ENCODE measurements at regions not wholly inside any gene's neighbourhood (a gene's known extent, or its start where the extent isn't known, plus 50 kb on each side); places are given as distances from the start of the nearest gene placed in this dataset.

- no peaks in the 10 kb centered on the region for H3K4me1 ChIP-seq (ENCODE audit: insufficient read depth)
- no peak overlapping the region for H3K4me2 ChIP-seq
- no peaks in the 10 kb centered on the region for H3K27me3 ChIP-seq
- DNase-seq (ENCODE audit: low spot score): no peak
- H3K36me3 ChIP-seq (replicated peaks; ENCODE audit: insufficient read depth, low read depth): no peaks in the 10 kb centered on the region
- WGBS (ENCODE audit: low lambda C conversion rate, missing lambda C conversion rate): 67% methylated on average over 2 of the region's 2 CpGs
- H3K79me2 ChIP-seq: no peaks in the 10 kb centered on the region
- H3K9me2 ChIP-seq (replicated peaks; ENCODE audit: insufficient read depth): no peaks in the 10 kb centered on the region
- no peak overlapping the region for H2AFZ ChIP-seq
- no peaks in the 10 kb centered on the region for H4K20me1 ChIP-seq (ENCODE audit: insufficient read depth, poor library complexity, severe bottlenecking)
- no peak overlapping the region for H3K4me3 ChIP-seq
- no peaks in the 10 kb centered on the region for H3K9me3 ChIP-seq (ENCODE audit: low read depth)
- H3K27ac ChIP-seq: no peak overlapping the region
- no peak for TF ChIP-seq CTCF (IDR thresholded peaks at IDR 0.05; ENCODE audit: poor library complexity)
- no peak for TF ChIP-seq EZH2phosphoT487 (IDR thresholded peaks at IDR 0.05; ENCODE audit: low read depth, severe bottlenecking, unreplicated experiment)
- no peak for TF ChIP-seq EZH2 (IDR thresholded peaks at IDR 0.05; ENCODE audit: borderline replicate concordance)
Measured at GRCh38 chr4:36004204-36004851, 240.0 kb downstream of the ARAP2 start.

- 81% methylated on average over 5 of the region's 5 CpGs for WGBS (ENCODE audit: low lambda C conversion rate, missing lambda C conversion rate)
- H3K9me3 ChIP-seq (ENCODE audit: low read depth): no peaks in the 10 kb centered on the region
- no peaks in the 10 kb centered on the region for H3K79me2 ChIP-seq
- no peaks in the 10 kb centered on the region for H3K9me2 ChIP-seq (replicated peaks; ENCODE audit: insufficient read depth)
- H3K4me1 ChIP-seq (ENCODE audit: insufficient read depth): no peaks in the 10 kb centered on the region
- H2AFZ ChIP-seq: no peak overlapping the region
- no peak for DNase-seq (ENCODE audit: low spot score)
- no peak for TF ChIP-seq EZH2phosphoT487 (IDR thresholded peaks at IDR 0.05; ENCODE audit: low read depth, severe bottlenecking, unreplicated experiment)
- TF ChIP-seq CTCF (IDR thresholded peaks at IDR 0.05; ENCODE audit: poor library complexity): no peak
- TF ChIP-seq EZH2 (IDR thresholded peaks at IDR 0.05; ENCODE audit: borderline replicate concordance): no peak
- H3K36me3 ChIP-seq (replicated peaks; ENCODE audit: insufficient read depth, low read depth): no peaks in the 10 kb centered on the region
- no peaks in the 10 kb centered on the region for H4K20me1 ChIP-seq (ENCODE audit: insufficient read depth, poor library complexity, severe bottlenecking)
- no peak overlapping the region for H3K4me2 ChIP-seq
- H3K4me3 ChIP-seq: no peak overlapping the region
- no peak overlapping the region for H3K27ac ChIP-seq
- no peaks in the 10 kb centered on the region for H3K27me3 ChIP-seq
Measured at GRCh38 chr4:36006226-36006625, 238.1 kb downstream of the ARAP2 start.

GRCh38 chr4:36010397-36010929, 233.9 kb downstream of the ARAP2 start:
- DNase-seq (ENCODE audit: low spot score): no peak
- H3K4me2 ChIP-seq: no peak overlapping the region
- 89% methylated on average over 4 of the region's 4 CpGs for WGBS (ENCODE audit: low lambda C conversion rate, missing lambda C conversion rate)
- H2AFZ ChIP-seq: no peak overlapping the region
- H3K4me1 ChIP-seq (ENCODE audit: insufficient read depth): no peaks in the 10 kb centered on the region
- no peak overlapping the region for H3K27ac ChIP-seq
- H3K9me2 ChIP-seq (replicated peaks; ENCODE audit: insufficient read depth): no peaks in the 10 kb centered on the region
- no peak for TF ChIP-seq EZH2 (IDR thresholded peaks at IDR 0.05; ENCODE audit: borderline replicate concordance)
- no peak for TF ChIP-seq EZH2phosphoT487 (IDR thresholded peaks at IDR 0.05; ENCODE audit: low read depth, severe bottlenecking, unreplicated experiment)
- no peak for TF ChIP-seq CTCF (IDR thresholded peaks at IDR 0.05; ENCODE audit: poor library complexity)
- H3K9me3 ChIP-seq (ENCODE audit: low read depth): no peaks in the 10 kb centered on the region
- H3K4me3 ChIP-seq: no peak overlapping the region
- no peaks in the 10 kb centered on the region for H3K36me3 ChIP-seq (replicated peaks; ENCODE audit: insufficient read depth, low read depth)
- H3K79me2 ChIP-seq: no peaks in the 10 kb centered on the region
- no peaks in the 10 kb centered on the region for H3K27me3 ChIP-seq
- no peaks in the 10 kb centered on the region for H4K20me1 ChIP-seq (ENCODE audit: insufficient read depth, poor library complexity, severe bottlenecking)
